NCI-H146 (cell line): ENCODE measurements at regions not wholly inside any gene's neighbourhood (a gene's known extent, or its start where the extent isn't known, plus 50 kb on each side); places are given as distances from the start of the nearest gene placed in this dataset.

Source experiments
- DNase-seq: peaks from one replicate; lab custom pipeline; 2025; lab: John Stamatoyannopoulos, UW

DNA sequence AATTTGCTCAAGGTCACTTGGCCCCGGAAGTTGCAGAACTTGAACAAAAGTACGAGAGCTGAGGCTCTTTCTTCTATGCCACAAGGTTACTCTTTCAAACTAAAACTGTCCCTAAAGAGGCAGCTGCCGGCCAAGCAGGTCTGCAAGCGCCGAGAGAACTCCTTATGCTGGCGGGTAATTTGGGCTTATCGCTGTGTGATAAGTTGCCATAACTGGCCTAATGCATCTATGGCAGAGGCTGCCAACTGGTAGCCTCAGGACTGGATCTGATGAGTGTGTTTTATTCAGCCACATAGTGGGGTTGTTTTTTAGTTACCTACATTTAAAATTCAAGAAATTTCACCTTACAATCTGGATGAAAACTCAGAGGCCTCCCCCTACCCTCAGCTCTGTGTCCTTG lies 68.1 kb upstream of the SPOCK1 start:
- DNase-seq = no peak

GRCh38 chr5:137566780-137567179 lies 67.7 kb upstream of the SPOCK1 start:
- no peak for DNase-seq

DNA sequence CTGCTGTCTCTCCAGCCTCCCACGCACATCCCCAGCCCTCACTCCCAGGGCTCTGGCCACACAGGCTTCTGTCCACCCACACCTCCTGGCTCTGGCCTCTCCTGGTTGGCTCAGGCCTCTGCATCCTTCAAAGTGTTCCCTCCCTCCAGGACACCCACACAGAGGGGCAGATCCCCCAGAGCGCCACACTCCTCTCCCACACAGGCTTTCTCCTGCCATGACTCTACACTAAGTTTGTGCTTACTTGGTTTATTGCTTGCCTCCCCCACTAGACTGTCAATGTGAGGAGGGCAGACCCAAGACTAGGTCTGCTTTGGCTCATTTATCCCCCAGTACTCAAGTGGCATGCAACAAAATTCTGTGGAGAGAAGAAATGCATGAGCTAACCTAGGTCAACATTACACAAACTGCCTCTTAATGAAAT lies 67.0 kb upstream of the SPOCK1 start:
- no peak for DNase-seq

GRCh38 chr5:137565450-137565849 lies 66.3 kb upstream of the SPOCK1 start:
- DNase-seq = no peak

DNA sequence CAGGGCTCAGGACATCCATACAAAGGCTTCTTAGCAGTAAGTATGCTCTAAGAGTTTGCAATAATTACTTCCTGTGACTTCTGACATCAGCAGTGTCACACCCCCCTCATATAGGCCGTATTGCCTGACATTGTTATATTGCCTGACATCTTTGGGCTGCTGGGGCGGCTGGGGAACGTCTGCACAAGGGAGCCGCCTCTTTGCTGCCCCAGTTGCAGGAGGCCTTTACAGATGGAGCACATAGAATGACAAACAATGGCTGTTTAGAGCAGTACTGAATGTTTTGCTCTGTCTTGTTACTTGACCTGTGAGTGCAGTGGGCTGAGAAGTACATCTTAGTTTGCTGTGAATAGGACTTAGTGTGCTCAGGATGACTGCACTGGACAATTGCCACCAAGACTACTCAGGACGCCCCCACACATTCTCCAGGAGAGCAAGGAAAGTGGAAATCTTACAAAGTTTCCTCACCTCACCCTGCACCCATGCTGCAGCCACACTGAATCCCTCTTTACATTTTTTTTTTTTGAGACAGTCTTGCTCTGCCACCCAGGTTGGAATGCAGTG lies 65.4 kb upstream of the SPOCK1 start:
- DNase-seq = no peak

DNA sequence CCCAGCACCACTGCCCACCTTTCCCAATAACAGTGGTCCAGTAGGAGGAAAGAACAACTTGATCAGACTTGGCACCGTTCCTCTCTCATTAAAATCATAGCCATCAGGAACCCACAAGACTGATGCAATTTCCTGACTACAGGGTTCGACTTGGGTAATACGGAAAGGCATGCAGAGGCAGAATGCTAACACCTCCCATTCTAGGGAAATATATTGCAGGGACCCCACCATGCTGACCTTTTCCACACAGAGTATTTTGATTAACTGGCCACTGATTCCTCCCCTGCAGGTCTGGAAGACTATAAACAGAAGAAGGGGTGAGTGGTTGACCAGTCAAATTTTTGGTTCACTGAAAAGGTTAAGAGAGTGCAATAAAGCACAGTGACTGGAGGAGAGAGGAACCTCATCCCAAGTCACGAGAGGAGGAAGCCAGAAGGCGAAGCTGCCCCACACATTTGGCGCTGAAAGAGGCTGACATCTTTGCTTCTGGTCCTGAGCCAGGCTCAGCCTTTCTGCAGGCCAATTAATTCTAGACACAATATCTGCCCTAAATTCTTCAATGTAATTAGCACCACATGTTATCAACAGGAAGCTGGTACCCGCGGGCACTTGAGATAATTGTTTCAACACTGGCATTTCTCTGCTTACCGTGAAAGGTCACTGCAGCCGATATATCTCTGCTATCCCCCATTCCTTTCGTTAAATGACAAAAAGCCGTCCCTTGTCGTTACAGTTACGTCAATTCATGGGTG lies 64.7 kb upstream of the SPOCK1 start:
- DNase-seq = peak; percentile 8

DNA sequence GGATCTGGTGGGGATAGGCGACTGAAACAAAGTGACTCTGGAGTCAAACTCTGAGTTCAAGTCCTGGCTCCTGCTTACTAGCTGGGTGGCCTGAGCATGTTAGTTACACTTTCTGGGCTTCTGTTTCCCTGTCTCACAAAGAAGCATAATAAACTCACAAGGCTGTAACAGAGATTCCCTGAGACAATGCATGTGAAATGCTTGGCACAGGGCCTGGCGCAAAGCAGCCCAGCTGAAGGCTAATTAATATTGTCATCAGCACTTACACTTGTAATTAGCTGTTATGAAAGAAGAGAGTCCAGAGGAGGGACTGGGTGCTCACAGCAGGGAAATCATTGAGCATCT lies 64.1 kb upstream of the SPOCK1 start:
- peak; percentile 9 for DNase-seq

GRCh38 chr5:137561608-137562007 lies 62.5 kb upstream of the SPOCK1 start:
- no peak for DNase-seq

- no peak for DNase-seq
These were observed 61.3 kb upstream of the SPOCK1 start for GRCh38 chr5:137560420-137560819.
